SK-N-SH (cell line): ENCODE measurements at regions not wholly inside any gene's neighbourhood (a gene's known extent, or its start where the extent isn't known, plus 50 kb on each side); places are given as distances from the start of the nearest gene placed in this dataset.

ENCODE experiments used
- CTCF ChIA-PET: fragments of 300-600, 350-600 bp; formaldehyde crosslinking; extraction: SDS; loops from one replicate; lab custom pipeline; 2021; lab: Yijun Ruan, JAX
- POLR2A ChIA-PET: fragments of 350-600 bp; sonication (Branson Sonifier 250); formaldehyde crosslinking; extraction: SDS; loops from one replicate; lab custom pipeline; 2020; ENCODE audit warnings: antibody characterized with exemption, inconsistent platforms; lab: Yijun Ruan, JAX
- DNase-seq: peaks from one replicate; pipeline ENCODE4 v3.0.0; 2012
- H2AFZ ChIP-seq: fragments of 200-600 bp; sonication (generic); 2 replicates; pipeline ENCODE4 v1.8.1; 2016; ENCODE audit warnings: antibody characterized with exemption, mild to moderate bottlenecking, low read depth
- H3F3A ChIP-seq: fragments of 200-600 bp; sonication (generic); replicated peaks from 2 replicates; pipeline ENCODE3; 2016; ENCODE audit warnings: antibody characterized with exemption, mild to moderate bottlenecking; ENCODE audit not compliant: insufficient read depth
- H3K27ac ChIP-seq, 2 experiments: fragments of 200-500 bp in 1 of 2; fragments of 200-600 bp in 1 of 2; sonication (Bioruptor generic) in 1 of 2; sonication (generic), shearing (Covaris generic) in 1 of 2; 2 replicates each; pipeline versions ENCODE4 v1.5.1 to v1.6.1; 2014 to 2016; ENCODE audit warnings: low read depth in 2 of 2, inconsistent platforms in 1 of 2, low read length in 1 of 2, mild to moderate bottlenecking in 1 of 2, mixed read lengths in 1 of 2
- H3K27me3 ChIP-seq: fragments of 200-600 bp; sonication (generic), shearing (Covaris generic); 2 replicates; pipeline ENCODE4 v1.6.1; 2016; ENCODE audit warnings: mixed run types; ENCODE audit not compliant: insufficient read depth
- H3K36me3 ChIP-seq, 2 experiments: fragments of 200-500 bp in 1 of 2; fragments of 200-600 bp in 1 of 2; sonication (Bioruptor generic) in 1 of 2; sonication (generic) in 1 of 2; replicated peaks in 1 of 2; 2 replicates each; pipeline versions ENCODE3 to v1.5.1; 2014 to 2016; ENCODE audit warnings: low read length in 1 of 2, mild to moderate bottlenecking in 1 of 2; ENCODE audit not compliant: insufficient read depth in 2 of 2, control insufficient read depth in 1 of 2
- H3K4me1 ChIP-seq, 2 experiments: fragments of 200-500 bp in 1 of 2; fragments of 200-600 bp in 1 of 2; sonication (Bioruptor generic) in 1 of 2; sonication (generic), shearing (Covaris generic) in 1 of 2; 2 replicates each; pipeline versions ENCODE4 v1.5.1 to v1.6.1; 2014 to 2016; ENCODE audit warnings: low read depth in 1 of 2, low read length in 1 of 2, mixed run types in 1 of 2; ENCODE audit not compliant: insufficient read depth in 2 of 2, control insufficient read depth in 1 of 2
- H3K4me2 ChIP-seq: fragments of 200-600 bp; sonication (generic), shearing (Covaris generic); 2 replicates; pipeline ENCODE4 v1.6.1; 2017; ENCODE audit warnings: mixed run types
- H3K4me3 ChIP-seq, 2 experiments: fragments of 200-500 bp in 1 of 2; fragments of 200-600 bp in 1 of 2; sonication (Bioruptor generic) in 1 of 2; sonication (generic), shearing (Covaris generic) in 1 of 2; 2 replicates each; pipeline versions ENCODE4 v1.5.1 to v1.8.1; 2014 to 2016; ENCODE audit warnings: low read depth in 2 of 2, inconsistent platforms in 1 of 2, low read length in 1 of 2, mild to moderate bottlenecking in 1 of 2, mixed read lengths in 1 of 2, moderate library complexity in 1 of 2
- H3K79me2 ChIP-seq: fragments of 200-600 bp; sonication (generic); 2 replicates; pipeline ENCODE4 v1.8.1; 2017; ENCODE audit warnings: mild to moderate bottlenecking; ENCODE audit not compliant: insufficient read depth
- H3K9ac ChIP-seq: fragments of 200-600 bp; sonication (generic); 2 replicates; pipeline ENCODE4 v1.6.1; 2017; ENCODE audit warnings: mixed run types
- H3K9me2 ChIP-seq: fragments of 200-600 bp; sonication (generic); 2 replicates; pipeline ENCODE4 v1.6.1; 2017; ENCODE audit warnings: mixed run types
- H3K9me3 ChIP-seq: fragments of 200-600 bp; sonication (generic); 2 replicates; pipeline ENCODE4 v1.6.1; 2017; ENCODE audit warnings: mixed run types, mild to moderate bottlenecking, moderate library complexity
- H4K20me1 ChIP-seq: fragments of 200-600 bp; sonication (generic); 2 replicates; pipeline ENCODE4 v1.6.1; 2017; ENCODE audit warnings: mild to moderate bottlenecking, mixed run types; ENCODE audit not compliant: insufficient read depth
- CHD2 ChIP-seq: fragments of 150-350 bp; IDR thresholded peaks from 2 replicates; pipeline ENCODE4 v1.6.1; 2018; ENCODE audit warnings: low read length; ENCODE audit not compliant: partially characterized antibody
- EP300 ChIP-seq, 2 experiments: IDR thresholded peaks; 2 replicates each; pipeline versions ENCODE4 v1.4.0 to v1.6.1; 2012; ENCODE audit warnings: borderline replicate concordance in 1 of 2, low read depth in 1 of 2, low read length in 1 of 2
- GABPA ChIP-seq: IDR thresholded peaks from 2 replicates; pipeline ENCODE4 v1.4.0; 2012; ENCODE audit warnings: low read depth, mild to moderate bottlenecking
- GATA2 ChIP-seq: sonication (generic); formaldehyde crosslinking; IDR thresholded peaks from 2 replicates; pipeline ENCODE4 v1.5.0; 2020; ENCODE audit warnings: mild to moderate bottlenecking, missing genetic modification reagents
- NFIC ChIP-seq: IDR thresholded peaks from 2 replicates; pipeline ENCODE4 v1.4.0; 2012; ENCODE audit warnings: borderline replicate concordance
- NRF1 ChIP-seq: IDR thresholded peaks from 2 replicates; pipeline ENCODE4 v1.6.1; 2012; ENCODE audit warnings: low read depth, mild to moderate bottlenecking, low read length
- RAD21 ChIP-seq: IDR thresholded peaks from 2 replicates; pipeline ENCODE4 v1.6.1; 2012; ENCODE audit warnings: mild to moderate bottlenecking, low read length
- RCOR1 ChIP-seq: fragments of 150-350 bp; IDR thresholded peaks from 2 replicates; pipeline ENCODE4 v1.6.1; 2017; ENCODE audit warnings: antibody characterized with exemption, low read length
- REST ChIP-seq: IDR thresholded peaks from 2 replicates; pipeline ENCODE4 v1.6.1; 2012; ENCODE audit warnings: mild to moderate bottlenecking, low read depth, low read length, moderate library complexity
- RXRA ChIP-seq: IDR thresholded peaks from 2 replicates; pipeline ENCODE4 v1.4.0; 2012; ENCODE audit warnings: low read depth, mild to moderate bottlenecking, borderline replicate concordance
- SIN3A ChIP-seq: IDR thresholded peaks from 2 replicates; pipeline ENCODE4 v1.6.1; 2012; ENCODE audit warnings: low read depth, mild to moderate bottlenecking, low read length, moderate library complexity, borderline replicate concordance
- USF2 ChIP-seq: fragments of 150-350 bp; IDR thresholded peaks from 2 replicates; pipeline ENCODE4 v1.6.1; 2017; ENCODE audit warnings: antibody characterized with exemption, low read length, low read depth, borderline replicate concordance
- YY1 ChIP-seq: IDR thresholded peaks from 2 replicates; pipeline ENCODE4 v1.4.0; 2012; ENCODE audit warnings: low read depth, mild to moderate bottlenecking
- WGBS: methylation state at CpG from one replicate; pipeline ENCODE4 v1.1.6; 2017; ENCODE audit warnings: low lambda C conversion rate; 5-methylcytosine and 5-hydroxymethylcytosine counted together
- TF ChIP-seq, protein P1 (sequence below): IDR thresholded peaks from 2 replicates; pipeline ENCODE4 v1.4.0; 2012; ENCODE audit warnings: low read depth, borderline replicate concordance

GRCh38 chr1:55926906-55927471, 652.4 kb downstream of the PLPP3 start (continued):
- no peak for TF ChIP-seq RAD21
- TF ChIP-seq GABPA: no peak
- no peak for TF ChIP-seq USF2
- no peak for TF ChIP-seq CHD2
- TF ChIP-seq, all 33 proteins: peak for 0

- no peaks in the 10 kb centered on the region for H4K20me1 ChIP-seq
- no peaks in the 10 kb centered on the region for H3K27me3 ChIP-seq
- no peaks in the 10 kb centered on the region for H3K79me2 ChIP-seq
- H3K27ac ChIP-seq: peak overlapping the region; percentile 54 to 99; a peak in 3 of 4 replicates
- TF ChIP-seq RXRA (no peak), GABPA (no peak), RAD21 (no peak), YY1 (no peak), RCOR1 (no peak), CHD2 (no peak), NRF1 (no peak), EP300 (IDR thresholded peaks at IDR 0.05; ENCODE audit: borderline replicate concordance in 1 of 2, low read depth in 1 of 2, low read length in 1 of 2) (no peak), NFIC (no peak), SIN3A (no peak), GATA2 (no peak), REST (no peak), USF2 (no peak)
- TF ChIP-seq, protein P1, sequence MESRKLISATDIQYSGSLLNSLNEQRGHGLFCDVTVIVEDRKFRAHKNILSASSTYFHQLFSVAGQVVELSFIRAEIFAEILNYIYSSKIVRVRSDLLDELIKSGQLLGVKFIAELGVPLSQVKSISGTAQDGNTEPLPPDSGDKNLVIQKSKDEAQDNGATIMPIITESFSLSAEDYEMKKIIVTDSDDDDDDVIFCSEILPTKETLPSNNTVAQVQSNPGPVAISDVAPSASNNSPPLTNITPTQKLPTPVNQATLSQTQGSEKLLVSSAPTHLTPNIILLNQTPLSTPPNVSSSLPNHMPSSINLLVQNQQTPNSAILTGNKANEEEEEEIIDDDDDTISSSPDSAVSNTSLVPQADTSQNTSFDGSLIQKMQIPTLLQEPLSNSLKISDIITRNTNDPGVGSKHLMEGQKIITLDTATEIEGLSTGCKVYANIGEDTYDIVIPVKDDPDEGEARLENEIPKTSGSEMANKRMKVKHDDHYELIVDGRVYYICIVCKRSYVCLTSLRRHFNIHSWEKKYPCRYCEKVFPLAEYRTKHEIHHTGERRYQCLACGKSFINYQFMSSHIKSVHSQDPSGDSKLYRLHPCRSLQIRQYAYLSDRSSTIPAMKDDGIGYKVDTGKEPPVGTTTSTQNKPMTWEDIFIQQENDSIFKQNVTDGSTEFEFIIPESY: no peak
- DNase-seq: no peak
- H2AFZ ChIP-seq: no peak overlapping the region
- H3K9ac ChIP-seq: no peak overlapping the region
- peaks cover 0 to 20% of the 10 kb centered on the region in 2 experiments; a peak in 2 of 4 replicates for H3K4me1 ChIP-seq
- WGBS: 56% methylated on average over 3 of the region's 3 CpGs
- H3K4me2 ChIP-seq: no peak overlapping the region
- H3K36me3 ChIP-seq: no peaks in the 10 kb centered on the region
- no peak overlapping the region for H3K4me3 ChIP-seq
- CTCF ChIA-PET: no interaction called here
- POLR2A ChIA-PET: no interaction called here
- H3K9me2 ChIP-seq: no peaks in the 10 kb centered on the region
- H3F3A ChIP-seq: no peaks in the 10 kb centered on the region
- H3K9me3 ChIP-seq: no peaks in the 10 kb centered on the region
Observed at GRCh38 chr1:55916907-55917306, 662.5 kb downstream of the PLPP3 start.
